Retinal pigment epithelial cell (primary cell): ENCODE measurements at regions not wholly inside any gene's neighbourhood (a gene's known extent, or its start where the extent isn't known, plus 50 kb on each side); places are given as distances from the start of the nearest gene placed in this dataset.
"Not testable (repeated sequence)": the region's sequence is repeated elsewhere in the genome, so short reads cannot be mapped to it uniquely, and the experiment has no call there.

ENCODE experiments used
- DNase-seq: peaks from one replicate; pipeline ENCODE4 v3.0.0-alpha.2; 2010; ENCODE audit warnings: low read depth
- H3K4me3 ChIP-seq: 2 replicates; pipeline ENCODE4 v1.5.1; 2011; ENCODE audit warnings: mild to moderate bottlenecking, low read length, control low read depth, moderate library complexity
- TF ChIP-seq, protein P1 (sequence below): conservative IDR thresholded peaks from 2 replicates; pipeline ENCODE4 v1.5.1; 2011; ENCODE audit warnings: low read depth, low read length, control low read depth, inconsistent platforms

DNA sequence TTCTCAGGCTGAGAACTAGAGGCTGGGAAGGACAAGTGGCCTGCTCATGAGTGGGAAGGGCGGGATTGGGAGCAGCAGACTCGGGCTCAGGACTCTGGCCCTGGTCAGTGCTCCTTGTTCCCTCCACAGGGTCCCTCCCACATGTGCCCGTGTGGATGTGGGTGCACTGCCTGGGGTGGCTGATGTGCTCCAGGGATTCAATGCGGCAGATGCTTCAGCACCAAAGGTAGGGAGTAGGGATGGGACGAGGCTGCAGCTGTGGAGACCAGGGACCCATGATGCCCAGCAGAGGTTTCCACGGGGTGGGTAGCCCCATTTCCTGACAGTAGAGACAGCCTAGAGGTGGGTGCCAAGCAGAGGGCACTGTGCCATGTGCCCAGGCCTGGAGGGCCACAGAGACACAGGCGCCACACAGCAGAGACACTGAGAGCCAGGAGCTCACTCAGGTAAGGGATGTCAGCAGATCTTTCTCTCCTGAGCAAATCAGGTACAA, 89.5 kb downstream of the GGTLC2 start:
- H3K4me3 ChIP-seq: no peak overlapping the region
- TF ChIP-seq, protein P1, sequence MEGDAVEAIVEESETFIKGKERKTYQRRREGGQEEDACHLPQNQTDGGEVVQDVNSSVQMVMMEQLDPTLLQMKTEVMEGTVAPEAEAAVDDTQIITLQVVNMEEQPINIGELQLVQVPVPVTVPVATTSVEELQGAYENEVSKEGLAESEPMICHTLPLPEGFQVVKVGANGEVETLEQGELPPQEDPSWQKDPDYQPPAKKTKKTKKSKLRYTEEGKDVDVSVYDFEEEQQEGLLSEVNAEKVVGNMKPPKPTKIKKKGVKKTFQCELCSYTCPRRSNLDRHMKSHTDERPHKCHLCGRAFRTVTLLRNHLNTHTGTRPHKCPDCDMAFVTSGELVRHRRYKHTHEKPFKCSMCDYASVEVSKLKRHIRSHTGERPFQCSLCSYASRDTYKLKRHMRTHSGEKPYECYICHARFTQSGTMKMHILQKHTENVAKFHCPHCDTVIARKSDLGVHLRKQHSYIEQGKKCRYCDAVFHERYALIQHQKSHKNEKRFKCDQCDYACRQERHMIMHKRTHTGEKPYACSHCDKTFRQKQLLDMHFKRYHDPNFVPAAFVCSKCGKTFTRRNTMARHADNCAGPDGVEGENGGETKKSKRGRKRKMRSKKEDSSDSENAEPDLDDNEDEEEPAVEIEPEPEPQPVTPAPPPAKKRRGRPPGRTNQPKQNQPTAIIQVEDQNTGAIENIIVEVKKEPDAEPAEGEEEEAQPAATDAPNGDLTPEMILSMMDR: no peak
- no peak for DNase-seq

DNA sequence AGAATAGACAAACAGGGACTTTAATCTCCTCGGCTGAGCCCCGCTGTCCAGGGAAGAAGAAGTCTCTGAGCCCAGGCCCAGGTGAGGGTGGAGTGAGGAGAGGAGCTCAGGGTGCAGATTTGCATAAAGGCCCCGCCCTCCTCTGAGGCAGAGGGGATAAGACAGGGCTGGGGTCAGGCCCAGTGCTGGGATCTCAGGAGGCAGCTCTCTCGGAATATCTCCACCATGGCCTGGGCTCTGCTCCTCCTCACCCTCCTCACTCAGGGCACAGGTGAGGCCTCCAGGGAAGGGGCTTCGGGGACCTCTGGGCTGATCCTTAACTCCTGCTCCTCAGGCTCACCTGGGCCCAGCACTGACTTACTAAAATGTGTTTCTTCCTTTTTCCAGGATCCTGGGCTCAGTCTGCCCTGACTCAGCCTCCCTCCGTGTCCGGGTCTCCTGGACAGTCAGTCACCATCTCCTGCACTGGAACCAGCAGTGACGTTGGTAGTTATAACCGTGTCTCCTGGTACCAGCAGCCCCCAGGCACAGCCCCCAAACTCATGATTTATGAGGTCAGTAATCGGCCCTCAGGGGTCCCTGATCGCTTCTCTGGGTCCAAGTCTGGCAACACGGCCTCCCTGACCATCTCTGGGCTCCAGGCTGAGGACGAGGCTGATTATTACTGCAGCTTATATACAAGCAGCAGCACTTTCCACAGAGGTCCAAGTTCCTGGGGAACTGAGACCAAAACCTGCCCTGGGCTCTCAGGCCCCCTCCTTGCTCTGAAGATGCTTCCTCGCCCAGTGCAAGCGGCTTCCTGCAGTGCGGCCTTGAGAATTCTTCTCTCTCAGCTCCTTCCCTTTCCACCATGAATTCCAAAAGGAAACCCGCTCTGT, 90.2 kb downstream of the GGTLC2 start:
- not testable (repeated sequence) for DNase-seq, H3K4me3 ChIP-seq

DNA sequence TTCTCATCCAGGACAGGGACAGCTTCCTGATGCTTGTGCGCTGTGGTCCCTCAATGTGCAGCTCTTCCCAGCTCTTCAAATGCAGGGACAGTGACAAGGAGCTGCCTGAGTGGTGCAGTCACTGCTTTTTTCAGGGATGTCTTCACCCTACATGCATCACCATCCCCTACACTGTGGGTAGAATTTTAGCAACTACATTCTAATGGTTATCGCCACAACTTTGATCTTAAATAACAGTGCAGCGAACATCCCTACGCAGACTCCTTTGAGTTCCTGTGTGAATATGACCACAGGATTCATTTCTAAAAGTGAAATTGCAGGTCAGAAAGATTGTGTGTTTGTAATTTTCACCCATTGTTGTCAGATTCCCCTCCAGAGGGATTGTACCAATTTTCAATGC, 90.9 kb downstream of the GGTLC2 start:
- not testable (repeated sequence) for H3K4me3 ChIP-seq, DNase-seq

DNA sequence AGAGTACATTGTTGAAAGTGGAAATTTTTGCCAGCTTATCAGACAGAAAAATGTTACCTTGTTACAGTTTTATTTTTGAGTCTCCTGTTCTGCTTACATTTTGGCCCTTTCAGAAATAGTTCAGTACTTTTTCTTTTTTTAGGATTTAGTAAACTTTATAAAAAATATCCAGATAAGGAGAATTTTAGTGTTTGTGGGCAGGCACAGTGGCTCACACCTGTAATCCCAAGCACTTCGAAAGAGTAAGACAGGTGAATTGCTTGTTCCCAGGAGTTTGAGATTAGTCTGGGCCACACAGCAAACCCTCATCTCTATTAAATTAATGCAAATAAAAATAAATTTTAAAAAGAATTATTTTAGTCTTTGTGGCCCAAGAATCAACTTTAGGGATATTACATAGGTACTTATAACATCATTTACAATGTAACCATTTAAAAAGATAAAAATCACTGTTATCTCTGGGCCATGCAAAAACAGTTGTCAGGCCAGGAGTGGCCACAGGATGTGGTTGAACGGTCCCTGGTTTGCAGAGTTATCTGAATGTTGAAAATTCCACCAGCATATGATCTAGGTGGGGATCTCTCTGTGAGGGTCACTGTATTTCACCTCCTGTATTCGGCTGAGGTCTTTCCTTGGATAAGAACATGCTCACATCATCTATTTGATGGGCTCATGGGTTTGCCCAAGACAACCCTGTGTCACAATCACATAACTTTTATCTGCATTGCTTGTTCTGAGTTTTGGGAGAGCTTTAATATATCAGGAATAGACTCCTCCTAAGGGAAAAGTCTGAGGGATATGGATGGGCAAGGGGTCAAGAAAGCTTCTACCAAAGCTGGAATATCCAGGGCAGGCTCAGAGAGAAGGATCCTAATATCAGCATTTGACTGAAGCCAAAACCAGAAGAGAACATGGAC, 91.5 kb downstream of the GGTLC2 start:
- no peak overlapping the region for H3K4me3 ChIP-seq
- TF ChIP-seq, protein P1: no peak
- DNase-seq: no peak

DNA sequence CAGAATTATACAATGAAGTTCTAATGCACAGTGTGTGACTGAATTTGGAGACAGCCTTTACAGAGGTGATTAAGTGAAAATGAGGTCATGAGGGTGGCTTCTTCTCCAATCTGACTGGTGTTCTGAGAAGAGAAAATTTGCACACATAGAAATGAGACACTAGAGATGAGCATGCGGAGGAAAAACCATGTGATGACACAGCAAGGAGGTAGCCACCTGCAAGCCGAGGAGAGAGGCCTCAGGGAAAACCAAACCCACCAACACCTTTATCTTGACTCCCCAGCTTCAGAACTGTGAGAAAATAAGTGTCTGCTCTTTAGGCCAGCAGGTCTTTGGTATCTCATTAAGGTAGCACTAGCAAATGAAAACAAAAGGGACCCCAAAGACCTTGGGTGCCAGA, 93.2 kb downstream of the GGTLC2 start:
- TF ChIP-seq, protein P1: no peak

DNA sequence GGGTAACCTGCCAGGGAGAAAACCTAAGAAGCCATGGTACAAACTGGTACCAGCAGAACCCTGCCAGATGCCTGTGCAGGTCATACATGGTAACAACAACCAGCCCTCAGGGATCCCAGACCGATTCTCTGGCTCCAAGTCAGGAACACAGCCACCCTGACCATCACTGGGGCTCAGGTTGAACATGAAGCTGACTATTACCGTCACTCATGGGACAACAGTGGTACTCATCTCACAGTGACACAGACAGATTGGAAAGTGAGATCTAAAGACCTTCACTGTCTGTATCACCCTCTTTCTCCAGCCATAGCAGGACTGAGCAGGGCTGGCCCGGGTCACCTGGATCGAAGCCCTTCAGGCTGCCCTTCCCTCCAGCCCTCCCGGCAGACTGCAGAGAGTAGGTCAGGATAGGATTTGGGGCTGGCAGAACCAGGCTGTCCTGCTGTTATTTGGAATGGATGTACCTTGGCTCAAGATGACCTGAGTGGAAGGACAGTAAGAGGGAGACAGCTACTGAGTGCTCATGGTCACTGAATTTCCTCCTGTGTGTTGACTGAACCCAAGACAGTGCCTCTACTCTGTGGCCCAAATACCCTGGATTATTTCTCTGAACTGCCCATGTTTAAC, 94.7 kb downstream of the GGTLC2 start:
- TF ChIP-seq, protein P1: no peak

More for the DNA sequence above, 93.2 kb downstream of the GGTLC2 start:
- DNase-seq: no peak
- H3K4me3 ChIP-seq: no peak overlapping the region

DNA sequence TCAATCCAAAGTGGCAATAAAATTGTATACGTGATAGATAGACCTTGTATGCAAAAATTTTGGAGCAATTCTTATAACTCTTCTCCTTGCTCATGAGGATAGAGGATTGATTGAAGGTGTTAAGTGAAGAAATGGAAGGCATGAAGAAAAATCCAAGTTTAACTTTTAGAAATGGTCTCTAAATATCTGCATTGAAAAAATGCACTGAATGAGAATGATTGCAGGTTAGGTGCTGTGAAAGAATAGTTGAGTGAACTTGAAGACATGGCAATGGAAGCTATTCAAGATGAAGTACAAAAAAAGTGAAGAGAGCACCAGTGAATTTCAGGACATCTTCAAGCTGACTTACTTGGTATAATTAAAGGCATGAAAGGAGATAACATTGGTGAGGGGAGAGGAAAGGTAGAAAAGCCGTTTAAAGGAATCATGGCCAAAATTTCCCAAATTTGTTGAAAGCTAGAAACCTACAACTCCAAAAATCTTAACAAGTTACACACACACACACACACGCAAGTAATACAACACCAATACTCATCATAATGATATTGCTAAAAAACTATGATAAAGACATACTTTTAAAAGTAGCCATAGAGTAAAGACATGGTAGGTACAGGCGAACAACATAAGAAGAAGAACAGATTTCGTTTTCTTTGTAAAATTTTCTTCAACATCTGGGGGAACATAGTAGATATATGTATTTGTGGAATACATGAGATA, 96.3 kb downstream of the GGTLC2 start:
- no peak for DNase-seq
- TF ChIP-seq, protein P1: no peak
- no peak overlapping the region for H3K4me3 ChIP-seq

More for the DNA sequence above, 94.7 kb downstream of the GGTLC2 start:
- DNase-seq: no peak
- H3K4me3 ChIP-seq: no peak overlapping the region
